SIG-M5 treated with dmso at 0.1 percent for 504 hours (cell line): ENCODE measurements at regions not wholly inside any gene's neighbourhood (a gene's known extent, or its start where the extent isn't known, plus 50 kb on each side); places are given as distances from the start of the nearest gene placed in this dataset.

Experiments
- DNase-seq: peaks from one replicate; lab custom pipeline; 2025; ENCODE audit not compliant: unreplicated experiment; lab: John Stamatoyannopoulos, UW

GRCh38 chr9:19940811-19941535, 152.1 kb upstream of the SLC24A2 start:
- DNase-seq = no peak

GRCh38 chr9:19939734-19940278, 151.0 kb upstream of the SLC24A2 start:
- DNase-seq = no peak

- no peak for DNase-seq
These were observed 150.3 kb upstream of the SLC24A2 start for GRCh38 chr9:19938990-19939733.

- DNase-seq = no peak
These were observed 148.3 kb upstream of the SLC24A2 start for GRCh38 chr9:19937121-19937520.

GRCh38 chr9:19936598-19936997, 147.8 kb upstream of the SLC24A2 start:
- DNase-seq = no peak

GRCh38 chr9:19935422-19935821, 146.6 kb upstream of the SLC24A2 start:
- DNase-seq = no peak

- DNase-seq = no peak
These were observed 145.5 kb upstream of the SLC24A2 start for GRCh38 chr9:19934301-19934871.

GRCh38 chr9:19931098-19931890, 142.5 kb upstream of the SLC24A2 start:
- DNase-seq = no peak

- no peak for DNase-seq
These were observed 138.7 kb upstream of the SLC24A2 start for GRCh38 chr9:19927560-19927959.

GRCh38 chr9:19926774-19927173, 137.9 kb upstream of the SLC24A2 start:
- DNase-seq = no peak

- peak; percentile 74 for DNase-seq
These were observed 137.1 kb upstream of the SLC24A2 start for GRCh38 chr9:19925674-19926503.

GRCh38 chr9:19924080-19924479, 135.2 kb upstream of the SLC24A2 start:
- DNase-seq = peak; percentile 11

- no peak for DNase-seq
These were observed 133.8 kb upstream of the SLC24A2 start for GRCh38 chr9:19922476-19923118.

GRCh38 chr9:19920401-19920800, 131.6 kb upstream of the SLC24A2 start:
- no peak for DNase-seq

- DNase-seq = no peak
These were observed 129.8 kb upstream of the SLC24A2 start for GRCh38 chr9:19918630-19919029.

- no peak for DNase-seq
These were observed 125.2 kb upstream of the SLC24A2 start for GRCh38 chr9:19914044-19914443.

- DNase-seq = no peak
These were observed 124.3 kb upstream of the SLC24A2 start for GRCh38 chr9:19913151-19913550.

GRCh38 chr9:19903076-19903475, 114.2 kb upstream of the SLC24A2 start:
- no peak for DNase-seq

- DNase-seq = no peak
These were observed 112.7 kb upstream of the SLC24A2 start for GRCh38 chr9:19901586-19901985.

- DNase-seq = no peak
These were observed 107.3 kb upstream of the SLC24A2 start for GRCh38 chr9:19896161-19896560.
